NCI-H82 (cell line): ENCODE measurements at regions not wholly inside any gene's neighbourhood (a gene's known extent, or its start where the extent isn't known, plus 50 kb on each side); places are given as distances from the start of the nearest gene placed in this dataset.
"Not testable (repeated sequence)": the region's sequence is repeated elsewhere in the genome, so short reads cannot be mapped to it uniquely, and the experiment has no call there.

Experiments
- DNase-seq: peaks from one replicate; lab custom pipeline; 2025; lab: John Stamatoyannopoulos, UW

GRCh38 chrX:134045372-134045771 is 60.0 kb upstream of the GPC3 start:
- DNase-seq = not testable (repeated sequence)

GRCh38 chrX:134067107-134067506 is 81.7 kb upstream of the GPC3 start:
- not testable (repeated sequence) for DNase-seq

- DNase-seq = peak; percentile 4
Measured at GRCh38 chrX:134071899-134072298, 86.5 kb upstream of the GPC3 start.

GRCh38 chrX:134073341-134073740 is 87.9 kb upstream of the GPC3 start:
- DNase-seq = no peak

- DNase-seq = no peak
Measured at GRCh38 chrX:134074151-134074550, 88.8 kb upstream of the GPC3 start.

- no peak for DNase-seq
Measured at GRCh38 chrX:134075894-134076718, 90.7 kb upstream of the GPC3 start.

GRCh38 chrX:134095366-134095765 is 110.0 kb upstream of the GPC3 start:
- no peak for DNase-seq

- DNase-seq = no peak
Measured at GRCh38 chrX:134101636-134102035, 116.2 kb upstream of the GPC3 start.

GRCh38 chrX:134115270-134115669 is 121.7 kb upstream of the CCDC160 start:
- DNase-seq = no peak

GRCh38 chrX:134137341-134137740 is 99.6 kb upstream of the CCDC160 start:
- no peak for DNase-seq

GRCh38 chrX:134139090-134139489 is 97.9 kb upstream of the CCDC160 start:
- no peak for DNase-seq

GRCh38 chrX:134144231-134144630 is 92.8 kb upstream of the CCDC160 start:
- peak; percentile 1 for DNase-seq

GRCh38 chrX:134146493-134146892 is 90.5 kb upstream of the CCDC160 start:
- no peak for DNase-seq

- DNase-seq = no peak
Measured at GRCh38 chrX:134148172-134148692, 88.8 kb upstream of the CCDC160 start.

- DNase-seq = no peak
Measured at GRCh38 chrX:134158821-134159512, 78.0 kb upstream of the CCDC160 start.

- DNase-seq = no peak
Measured at GRCh38 chrX:134161162-134161561, 75.8 kb upstream of the CCDC160 start.

- no peak for DNase-seq
Measured at GRCh38 chrX:134162032-134162431, 75.0 kb upstream of the CCDC160 start.

GRCh38 chrX:134163836-134164235 is 73.1 kb upstream of the CCDC160 start:
- DNase-seq = no peak

GRCh38 chrX:134167591-134168203 is 69.3 kb upstream of the CCDC160 start:
- DNase-seq = no peak

- DNase-seq = peak; percentile 5
Measured at GRCh38 chrX:134171661-134172587, 65.1 kb upstream of the CCDC160 start.

GRCh38 chrX:134172588-134173259 is 64.3 kb upstream of the CCDC160 start:
- DNase-seq = no peak
